ENCODE measurements at regions not wholly inside any gene's neighbourhood (a gene's known extent, or its start where the extent isn't known, plus 50 kb on each side); places are given as distances from the start of the nearest gene placed in this dataset.
"Not testable (repeated sequence)": the region's sequence is repeated elsewhere in the genome, so short reads cannot be mapped to it uniquely, and the experiment has no call there.

DNA sequence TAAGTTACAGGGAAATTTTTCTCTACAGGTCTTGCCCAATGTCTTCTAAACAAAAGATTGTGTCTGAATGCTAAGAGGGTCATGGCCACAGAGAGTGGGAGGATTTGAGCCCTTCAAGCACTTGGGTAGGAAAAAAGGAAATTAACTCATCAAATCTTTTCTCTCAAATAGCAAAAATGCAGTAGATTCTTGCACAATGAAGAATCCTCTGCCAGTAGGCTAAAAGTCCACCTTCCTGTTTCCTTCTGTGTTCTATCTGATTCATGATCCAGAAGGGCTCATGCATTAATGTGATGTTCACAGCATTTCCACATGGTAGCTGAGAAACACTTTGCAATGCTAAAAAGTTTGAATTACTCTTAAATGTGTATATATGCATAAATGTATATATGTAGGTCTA is 177.1 kb downstream of the CD47 start:
- ATAC-seq (no peak), DNase-seq (ENCODE audit: low spot score) (no peak)
- intact Hi-C loops (cut with DNase I), result no loop called here

DNA sequence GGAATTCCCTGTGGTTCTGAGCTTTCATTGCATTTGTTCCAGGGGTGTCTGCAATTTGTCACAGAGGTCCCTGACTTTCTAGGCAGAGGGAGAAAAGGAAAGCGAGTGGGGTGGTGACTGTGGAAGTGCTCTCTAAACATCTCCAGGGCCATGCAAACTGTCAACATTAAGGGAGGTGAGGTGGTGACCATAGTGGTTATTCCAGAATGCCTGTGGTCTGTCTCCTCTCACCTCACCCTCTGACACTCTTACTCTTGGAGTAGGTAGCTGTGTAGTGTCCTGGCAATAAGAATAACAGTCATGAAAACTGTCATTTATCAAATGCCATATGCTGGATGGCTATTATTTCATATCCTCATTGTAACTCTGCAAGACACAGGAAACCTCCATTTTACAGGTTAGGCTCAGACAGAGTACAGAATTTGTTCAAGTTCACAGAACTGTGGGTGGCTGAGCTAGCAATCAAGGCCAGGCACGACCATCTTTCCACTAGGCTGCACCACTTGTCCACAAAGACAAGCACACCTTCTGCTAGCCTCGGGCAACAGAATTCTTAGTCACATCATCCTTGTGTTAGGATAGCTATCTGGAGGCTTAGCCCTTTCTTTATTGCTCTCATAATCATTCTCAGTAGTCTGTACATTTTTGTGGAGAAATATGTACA is 179.4 kb downstream of the CD47 start:
- DNase-seq (ENCODE audit: low spot score) (no peak), ATAC-seq (no peak)
- intact Hi-C loops (cut with DNase I), result no loop called here

DNA sequence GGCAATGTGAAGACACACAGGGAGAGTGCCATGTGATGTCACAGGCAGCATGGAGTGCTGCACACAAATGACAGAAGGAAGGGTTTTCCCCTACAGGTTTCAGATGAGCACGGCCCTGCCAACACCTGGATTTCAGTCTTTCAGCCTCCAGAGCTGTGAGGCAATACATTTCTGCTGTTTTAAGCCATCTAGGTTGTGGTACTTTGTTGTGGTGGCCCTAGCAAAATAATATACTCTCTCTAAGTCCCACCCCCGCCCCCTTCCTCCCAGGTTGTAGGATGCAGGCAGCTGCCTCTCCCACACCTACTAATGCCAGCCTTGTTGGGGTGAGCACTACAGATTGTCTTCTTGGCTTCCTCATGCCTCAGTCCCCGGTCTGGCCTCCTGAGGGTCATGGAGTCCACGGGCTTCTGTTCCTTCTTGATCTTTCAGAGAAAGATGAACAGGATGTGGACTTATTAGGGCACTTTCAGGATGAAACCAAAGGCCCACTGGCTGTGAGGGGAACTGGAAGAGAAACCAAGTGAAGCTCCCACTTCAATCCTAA is 180.0 kb downstream of the CD47 start:
- intact Hi-C loops (cut with DNase I), result no loop called here
- DNase-seq (ENCODE audit: low spot score) (no peak), ATAC-seq (no peak)

DNA sequence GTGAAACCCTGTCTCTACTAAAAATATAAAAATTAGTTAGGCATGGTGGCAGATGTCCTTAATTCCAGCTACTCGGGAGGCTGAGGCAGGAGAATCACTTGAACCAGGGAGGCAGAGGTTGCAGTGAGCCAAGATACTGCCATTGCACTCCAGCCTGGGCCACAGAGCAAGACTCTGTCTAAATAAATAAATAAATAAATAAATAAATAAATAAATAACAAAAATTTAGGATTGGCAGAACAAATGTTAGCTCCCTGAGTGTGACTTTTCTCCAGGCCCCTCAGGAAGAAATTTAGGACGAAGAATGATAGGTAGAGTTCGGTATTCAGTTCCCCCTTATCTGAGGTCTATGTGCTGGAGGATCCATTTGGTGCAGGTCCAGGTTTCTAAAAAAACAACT is 181.2 kb downstream of the CD47 start:
- DNase-seq (ENCODE audit: low spot score); intact Hi-C loops (cut with DNase I); ATAC-seq: not testable (repeated sequence)

DNA sequence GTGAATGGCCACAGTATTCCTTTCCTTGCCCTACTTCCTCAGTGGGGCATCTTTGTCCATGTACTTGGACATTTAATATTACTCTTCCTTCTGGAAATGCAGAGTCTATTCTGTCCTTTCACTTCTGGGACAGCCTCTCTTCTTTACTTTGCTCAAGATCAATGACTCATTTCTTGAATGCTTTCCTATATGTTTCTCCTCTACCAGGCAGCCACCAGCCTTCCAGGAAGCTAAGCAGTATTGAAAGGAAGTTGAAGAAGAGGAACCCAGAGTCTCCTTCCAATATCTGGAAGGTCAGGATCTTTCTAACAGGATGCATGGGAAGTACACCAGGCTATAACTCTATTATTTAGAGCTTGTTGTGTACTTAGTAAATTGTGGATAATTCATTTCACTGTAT is 182.8 kb downstream of the CD47 start:
- intact Hi-C loops (cut with DNase I), result no loop called here
- DNase-seq (ENCODE audit: low spot score) (no peak), ATAC-seq (no peak)

DNA sequence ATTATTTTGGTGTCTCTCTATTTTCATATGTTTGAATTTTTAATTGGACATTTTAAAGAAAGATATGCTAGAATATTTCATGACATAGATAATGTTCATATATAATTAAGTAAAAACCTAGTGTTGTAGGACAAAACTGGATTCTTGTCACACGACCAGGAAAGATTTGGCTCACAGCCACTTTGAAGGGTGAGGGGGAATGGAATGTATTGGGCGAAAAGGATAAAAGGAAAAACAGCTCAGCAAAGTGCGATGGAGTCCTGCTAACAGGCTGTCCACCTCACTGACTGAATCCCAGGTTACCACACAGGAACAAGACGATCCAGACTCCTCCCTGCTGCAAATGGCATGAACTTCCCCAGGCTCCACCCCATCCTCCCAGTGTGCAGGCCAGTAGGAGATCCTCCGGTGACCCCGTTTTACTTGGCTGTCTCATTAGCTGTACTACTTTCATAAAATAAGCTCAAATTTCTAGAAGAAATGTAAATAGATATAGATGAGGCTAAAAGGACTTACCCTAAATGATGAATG is 186.2 kb downstream of the CD47 start:
- intact Hi-C loops (cut with DNase I), result no loop called here
- DNase-seq (ENCODE audit: low spot score) (no peak), ATAC-seq (peak; percentile 70)

DNA sequence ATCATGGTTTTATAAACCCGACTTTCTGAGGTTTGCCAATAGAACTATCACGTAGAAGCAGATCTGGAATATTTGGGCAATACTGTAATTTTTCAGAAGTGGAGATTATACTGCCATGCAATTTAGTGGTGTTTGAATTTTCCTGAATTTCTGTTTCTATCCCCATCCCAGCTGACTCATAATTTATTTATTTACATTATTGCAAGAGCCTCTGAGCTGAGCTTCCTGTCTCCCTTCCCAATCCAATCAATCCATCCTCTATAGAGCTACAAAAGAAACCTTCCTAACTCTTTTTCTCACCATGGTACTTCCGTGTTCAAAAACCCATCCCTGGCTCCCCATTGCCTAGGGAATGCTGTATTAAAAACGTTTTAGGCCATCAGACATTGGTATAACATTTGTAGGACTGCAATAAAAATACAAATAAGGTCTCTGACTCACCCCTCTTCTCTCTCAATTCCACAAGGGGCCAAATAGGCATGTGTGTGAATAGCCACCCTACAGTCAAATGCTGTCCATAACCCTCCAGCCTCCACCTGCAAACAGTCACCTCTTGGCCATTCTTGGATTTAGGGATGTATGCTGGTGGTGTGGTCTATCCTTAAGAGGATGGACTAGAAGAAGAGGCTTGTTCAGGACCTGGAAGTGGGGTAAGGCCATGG is 190.7 kb downstream of the CD47 start:
- no peak for ATAC-seq
- DNase-seq (ENCODE audit: low spot score), result no peak
- intact Hi-C loops (cut with DNase I), result no loop called here

DNA sequence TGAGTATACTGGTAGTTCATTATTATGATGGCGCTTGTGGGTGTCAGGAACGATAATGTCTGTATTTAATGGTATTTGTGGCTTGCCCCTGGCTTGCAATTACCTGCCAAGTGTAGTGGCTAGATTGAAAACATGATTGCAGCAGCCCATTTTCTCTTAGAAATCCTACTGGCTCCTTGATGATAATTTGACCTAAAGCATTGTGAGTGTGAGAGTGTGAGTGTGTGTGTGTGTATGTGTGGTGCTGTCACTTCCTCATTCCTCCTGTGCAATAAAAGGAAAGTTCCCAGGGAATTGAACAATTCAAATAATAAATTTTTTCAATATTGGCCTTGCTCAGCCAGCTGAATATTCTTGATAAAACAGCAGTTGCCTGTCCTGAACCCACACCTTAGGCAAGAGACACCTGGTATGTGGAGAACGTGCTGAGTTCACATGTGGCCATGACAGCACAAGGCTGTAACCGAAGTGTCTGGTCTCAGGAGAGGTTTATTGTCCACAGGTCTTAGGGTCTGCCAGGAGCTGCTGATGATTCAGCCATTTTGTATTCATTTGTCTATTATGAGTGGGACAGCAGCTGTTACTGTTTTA is 193.3 kb downstream of the CD47 start:
- intact Hi-C loops (cut with DNase I), result no loop called here
- DNase-seq (ENCODE audit: low spot score), result no peak
- ATAC-seq, result no peak

DNA sequence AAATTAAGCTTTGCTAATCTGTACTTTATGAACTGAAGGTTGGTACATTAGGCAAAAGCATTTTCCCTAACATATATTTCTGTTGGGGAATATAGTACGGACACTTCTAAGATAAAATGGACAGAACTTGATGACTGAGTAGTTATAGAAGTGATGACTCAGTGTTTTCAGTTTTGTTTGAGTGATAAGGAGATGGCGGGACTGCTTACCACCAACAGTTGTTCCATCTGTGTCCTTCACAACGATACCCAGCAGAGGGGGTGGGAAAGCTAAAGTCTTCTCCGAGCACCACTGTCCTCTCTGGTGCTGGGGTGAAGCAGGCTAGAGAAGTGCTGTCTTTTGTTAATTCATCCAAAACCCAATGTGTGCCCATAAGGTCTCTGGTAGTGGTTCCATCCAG is 195.8 kb downstream of the CD47 start:
- no peak for ATAC-seq
- intact Hi-C loops (cut with DNase I), result no loop called here
- DNase-seq (ENCODE audit: low spot score), result no peak

DNA sequence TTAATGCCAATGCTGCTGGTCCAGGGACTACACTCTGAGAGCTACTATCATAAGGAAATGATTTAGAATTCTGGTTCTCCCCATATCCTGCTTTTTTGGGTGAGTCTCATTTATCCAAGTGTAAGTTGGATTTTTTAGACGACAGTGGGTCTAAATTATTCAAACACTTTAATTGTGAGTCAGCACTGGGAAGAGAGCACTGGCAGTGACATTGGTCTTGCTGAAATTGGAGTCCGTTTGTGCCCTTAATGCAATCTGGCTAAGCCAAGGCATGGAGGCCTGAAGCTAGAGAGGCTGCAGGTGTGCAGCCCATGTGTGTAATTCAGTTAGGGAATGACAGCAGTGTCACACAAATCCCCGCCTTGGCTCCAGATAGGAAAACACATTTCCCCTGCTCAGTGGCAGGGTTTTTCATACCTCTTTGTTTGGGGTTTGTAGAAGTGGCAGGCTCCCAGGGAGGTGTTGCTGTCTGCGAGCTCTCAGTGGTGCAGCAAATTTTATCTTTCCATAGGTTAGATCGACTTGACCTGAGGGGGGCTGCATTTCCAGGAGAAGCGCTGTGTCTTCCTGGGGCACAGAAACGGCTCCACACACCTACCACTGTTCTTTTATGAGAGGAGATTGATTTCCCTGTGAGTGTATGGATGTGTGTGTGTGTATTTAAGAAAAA is 197.7 kb downstream of the CD47 start:
- ATAC-seq (no peak), DNase-seq (ENCODE audit: low spot score) (no peak)
- intact Hi-C loops (cut with DNase I), result no loop called here

DNA sequence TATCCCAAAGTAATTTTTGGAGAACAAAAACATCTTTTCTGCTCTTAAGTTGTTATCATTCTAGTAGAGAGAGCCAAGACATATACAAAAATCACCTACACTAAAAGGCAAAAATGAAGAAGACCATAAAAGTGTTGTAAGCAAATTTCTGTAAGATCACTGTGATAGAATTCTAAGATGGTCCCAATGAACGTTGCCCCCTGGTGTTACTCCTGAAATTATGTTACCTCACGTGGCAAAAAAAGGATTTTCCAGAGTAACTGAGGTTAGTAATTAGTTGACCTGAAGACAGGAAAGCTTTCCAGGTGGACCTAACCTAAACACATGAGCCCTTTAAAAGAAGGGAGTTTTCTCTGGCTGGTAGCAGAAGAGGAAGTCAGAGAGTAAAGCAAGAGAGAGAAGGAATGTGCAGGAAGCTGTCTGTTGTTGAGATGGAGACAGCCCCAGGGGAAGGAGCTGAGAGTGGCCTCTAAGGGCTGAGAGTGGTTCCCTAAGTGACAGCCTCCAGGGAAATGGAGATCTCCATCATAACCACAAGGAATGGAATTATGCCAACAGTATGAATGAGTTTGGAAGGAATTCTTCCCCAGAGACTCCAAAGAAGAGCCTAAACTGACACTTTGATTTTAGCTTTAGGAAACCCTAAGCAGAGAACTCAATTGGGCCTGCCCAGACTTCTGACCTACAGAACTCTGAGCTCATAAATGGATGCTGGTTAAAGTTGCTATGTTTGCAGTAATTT is 205.9 kb downstream of the CD47 start:
- intact Hi-C loops (cut with DNase I), result no loop called here
- no peak for DNase-seq (ENCODE audit: low spot score)
- ATAC-seq, result peak; percentile 70

DNA sequence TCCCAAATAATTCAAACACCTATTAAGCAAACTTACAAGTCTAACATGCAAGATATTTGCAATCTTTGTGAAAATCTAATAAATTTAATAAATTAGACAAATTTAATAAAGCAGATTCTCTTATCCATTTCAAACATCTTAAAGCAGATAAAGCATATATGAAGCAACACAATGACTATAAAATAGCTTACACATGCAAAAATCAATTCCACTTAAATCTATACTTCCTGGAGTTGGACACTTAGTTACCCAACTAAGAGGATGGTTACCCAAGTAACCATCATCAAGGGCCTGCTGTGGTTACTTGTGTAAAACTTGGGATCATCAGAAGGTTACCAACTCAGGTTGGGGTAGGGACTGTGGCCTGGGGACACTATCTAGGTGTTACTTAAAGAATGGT is 206.8 kb downstream of the CD47 start:
- DNase-seq (ENCODE audit: low spot score) (no peak), ATAC-seq (no peak)
- intact Hi-C loops (cut with DNase I), result no loop called here

DNA sequence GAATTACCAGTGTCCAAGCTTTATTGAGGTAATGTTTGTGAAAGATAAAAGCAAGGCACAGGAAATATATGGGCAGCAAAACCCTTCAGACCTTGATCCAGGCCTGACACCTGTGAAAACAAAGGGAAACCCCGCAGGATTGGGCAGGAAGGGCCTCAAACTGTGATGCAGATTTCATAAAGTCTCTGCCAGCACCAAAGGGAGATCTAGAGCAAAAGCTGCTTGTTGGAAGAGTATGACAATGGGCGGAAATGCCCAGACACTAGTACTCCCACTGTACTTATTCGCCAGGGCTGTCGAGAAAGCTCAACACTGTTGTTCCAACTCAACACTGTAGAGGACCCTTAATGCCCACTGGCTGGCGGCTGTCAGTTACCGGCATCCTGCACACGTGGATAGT is 207.9 kb downstream of the CD47 start:
- DNase-seq (ENCODE audit: low spot score), result no peak
- ATAC-seq, result no peak
- intact Hi-C loops (cut with DNase I), result no loop called here

DNA sequence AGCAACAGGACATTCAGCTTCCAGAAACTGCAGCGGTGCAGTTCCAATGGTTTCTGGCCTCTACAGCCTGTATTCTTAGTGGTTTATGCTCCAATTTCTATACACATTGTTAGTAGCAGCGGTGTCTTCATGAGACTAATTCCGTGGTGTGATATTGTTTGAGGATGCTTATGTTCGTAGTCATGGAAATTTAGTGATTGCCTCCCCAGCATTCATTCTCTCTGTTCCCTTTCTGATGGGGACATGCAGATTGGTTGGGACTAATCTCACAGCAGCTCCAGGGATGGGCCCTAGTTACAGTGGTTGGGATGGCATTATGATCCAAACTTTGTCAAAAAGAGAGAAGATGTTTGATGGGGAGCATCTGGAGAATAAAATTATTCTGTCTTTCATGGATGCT is 208.6 kb downstream of the CD47 start:
- intact Hi-C loops (cut with DNase I), result no loop called here
- DNase-seq (ENCODE audit: low spot score) (no peak), ATAC-seq (no peak)

DNA sequence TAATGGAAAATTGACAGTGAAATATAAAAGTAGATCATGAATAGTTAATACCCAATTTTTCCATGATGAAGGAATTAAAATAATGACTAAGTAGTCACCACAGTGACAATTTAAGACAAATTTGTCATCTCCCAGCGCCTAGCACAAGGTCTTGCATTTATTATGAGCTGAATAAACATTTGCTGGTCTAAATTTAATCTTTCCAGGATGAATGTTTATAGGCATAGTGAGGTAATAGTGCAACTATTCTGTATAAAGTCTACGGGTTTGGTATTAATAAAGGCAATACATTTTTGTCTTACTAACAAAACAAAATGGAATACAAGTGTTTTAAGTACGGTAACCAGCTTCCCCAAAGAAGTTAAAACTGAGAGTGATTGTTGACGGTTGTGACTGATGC is 209.3 kb downstream of the CD47 start:
- intact Hi-C loops (cut with DNase I), result no loop called here
- no peak for DNase-seq (ENCODE audit: low spot score)
- no peak for ATAC-seq

DNA sequence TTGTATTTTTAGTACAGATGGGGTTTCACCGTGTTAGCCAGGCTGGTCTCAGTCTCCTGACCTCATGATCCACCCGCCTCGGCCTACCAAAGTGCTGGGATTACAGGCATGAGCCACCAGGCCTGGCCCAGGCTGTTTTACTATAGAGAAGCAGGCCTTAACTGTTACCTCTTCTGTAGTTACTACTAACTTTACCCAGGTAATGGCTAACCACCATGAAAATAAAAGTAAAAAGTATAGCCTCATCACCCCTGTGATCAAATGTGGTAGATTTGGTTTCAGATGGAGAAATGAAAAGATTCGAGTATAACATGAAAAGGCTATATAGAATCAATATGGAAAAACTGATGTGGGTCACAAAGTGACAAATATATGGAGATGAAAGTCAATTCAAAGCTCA is 210.1 kb downstream of the CD47 start:
- DNase-seq (ENCODE audit: low spot score) (no peak), ATAC-seq (no peak)
- intact Hi-C loops (cut with DNase I), result no loop called here

DNA sequence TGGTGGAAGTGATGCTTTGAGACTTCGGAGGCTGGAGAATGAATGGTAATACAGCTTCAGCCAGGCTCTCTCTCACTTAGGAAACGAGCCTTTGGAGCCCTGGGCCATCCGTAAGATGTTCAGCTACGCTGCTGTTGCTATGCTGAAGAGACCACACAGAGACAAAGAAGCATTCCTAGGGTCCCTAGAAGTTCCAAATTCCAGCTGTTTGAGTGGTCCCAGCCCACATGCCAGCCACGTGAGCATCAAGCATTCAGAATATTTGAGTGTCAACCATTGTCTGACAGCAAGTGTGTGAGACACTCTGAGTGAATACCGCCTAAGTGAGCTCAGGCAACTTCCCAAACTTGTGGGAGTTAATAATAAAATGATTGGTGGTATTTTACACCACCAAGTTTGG is 212.9 kb downstream of the CD47 start:
- intact Hi-C loops (cut with DNase I), result no loop called here
- no peak for DNase-seq (ENCODE audit: low spot score)

DNA sequence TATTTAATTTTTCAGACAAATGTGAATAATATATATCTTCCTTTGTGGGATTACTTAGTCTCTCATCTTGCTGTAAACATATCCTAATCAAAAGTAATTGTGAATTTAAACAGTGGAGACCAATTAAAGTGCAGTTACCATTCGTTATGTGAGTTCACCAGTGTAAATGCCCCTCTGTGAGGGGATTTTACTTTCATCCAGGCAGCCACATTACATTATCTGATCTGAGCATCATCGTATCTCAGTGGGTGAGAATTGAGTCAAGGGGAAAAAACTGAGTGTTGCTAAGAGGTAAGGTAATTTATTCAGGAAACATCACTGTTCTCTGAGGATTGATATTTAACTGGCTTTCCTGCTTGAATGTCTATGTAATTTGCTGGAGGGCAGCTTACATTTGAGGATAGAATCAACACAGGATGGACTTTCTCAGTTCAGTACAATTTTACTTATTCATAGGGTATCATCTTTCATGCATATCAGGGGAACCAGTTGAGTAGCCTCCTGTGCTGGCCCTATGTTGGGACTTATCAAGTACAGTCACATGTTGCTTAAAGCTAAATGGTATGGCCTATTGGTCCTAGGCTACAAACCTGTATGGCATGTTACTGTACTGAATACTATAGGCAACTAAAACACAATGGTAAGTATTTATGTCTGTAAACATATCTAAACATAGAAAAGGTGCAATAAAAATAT is 219.7 kb downstream of the CD47 start:
- no peak for DNase-seq (ENCODE audit: low spot score)
- ATAC-seq, result no peak
- intact Hi-C loops (cut with DNase I), result no loop called here

More for the DNA sequence above, 212.9 kb downstream of the CD47 start:
- no peak for ATAC-seq

DNA sequence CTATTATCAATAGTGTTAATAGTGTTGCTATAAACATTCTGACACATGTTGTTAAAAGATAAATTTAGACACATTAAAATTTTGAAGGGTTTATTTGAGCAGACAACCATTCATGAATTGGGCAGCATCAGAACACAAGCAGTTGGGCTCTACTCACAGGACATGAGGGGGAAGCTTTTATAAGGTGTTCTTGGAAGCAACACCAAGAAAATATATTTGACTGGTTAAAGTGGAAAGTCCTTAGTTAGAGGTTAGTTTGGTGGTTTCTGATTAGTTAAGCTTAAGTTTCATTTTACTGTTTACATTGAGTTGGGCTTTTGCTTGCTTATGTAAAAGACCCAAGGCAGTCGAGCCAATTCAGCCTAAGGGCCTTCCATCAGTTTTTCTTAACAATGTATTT is 220.7 kb downstream of the CD47 start:
- DNase-seq (ENCODE audit: low spot score), result no peak
- intact Hi-C loops (cut with DNase I), result no loop called here

More for the DNA sequence above, 220.7 kb downstream of the CD47 start:
- no peak for ATAC-seq

Measured in sciatic nerve (tissue), 2 donors.